ENCODE measurements at regions not wholly inside any gene's neighbourhood (a gene's known extent, or its start where the extent isn't known, plus 50 kb on each side); places are given as distances from the start of the nearest gene placed in this dataset.

- TF ChIP-seq POLR2AphosphoS5 (IDR thresholded peaks at IDR 0.05): no peak
- no peak for TF ChIP-seq POLR2A (IDR thresholded peaks at IDR 0.05)
- TF ChIP-seq, protein P1, sequence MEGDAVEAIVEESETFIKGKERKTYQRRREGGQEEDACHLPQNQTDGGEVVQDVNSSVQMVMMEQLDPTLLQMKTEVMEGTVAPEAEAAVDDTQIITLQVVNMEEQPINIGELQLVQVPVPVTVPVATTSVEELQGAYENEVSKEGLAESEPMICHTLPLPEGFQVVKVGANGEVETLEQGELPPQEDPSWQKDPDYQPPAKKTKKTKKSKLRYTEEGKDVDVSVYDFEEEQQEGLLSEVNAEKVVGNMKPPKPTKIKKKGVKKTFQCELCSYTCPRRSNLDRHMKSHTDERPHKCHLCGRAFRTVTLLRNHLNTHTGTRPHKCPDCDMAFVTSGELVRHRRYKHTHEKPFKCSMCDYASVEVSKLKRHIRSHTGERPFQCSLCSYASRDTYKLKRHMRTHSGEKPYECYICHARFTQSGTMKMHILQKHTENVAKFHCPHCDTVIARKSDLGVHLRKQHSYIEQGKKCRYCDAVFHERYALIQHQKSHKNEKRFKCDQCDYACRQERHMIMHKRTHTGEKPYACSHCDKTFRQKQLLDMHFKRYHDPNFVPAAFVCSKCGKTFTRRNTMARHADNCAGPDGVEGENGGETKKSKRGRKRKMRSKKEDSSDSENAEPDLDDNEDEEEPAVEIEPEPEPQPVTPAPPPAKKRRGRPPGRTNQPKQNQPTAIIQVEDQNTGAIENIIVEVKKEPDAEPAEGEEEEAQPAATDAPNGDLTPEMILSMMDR (IDR thresholded peaks at IDR 0.05): no peak
These were observed 290.6 kb downstream of the BMP7 start for GRCh38 chr20:56975838-56976237.
